WTC11 (cell line): ENCODE measurements at regions not wholly inside any gene's neighbourhood (a gene's known extent, or its start where the extent isn't known, plus 50 kb on each side); places are given as distances from the start of the nearest gene placed in this dataset.

Source experiments
- ATAC-seq: fragments of 200-7000 bp; cut with Tn5 transposase; 2 replicates; pipeline ENCODE4 v1.10.0; 2021; ENCODE audit warnings: mild to moderate bottlenecking, moderate library complexity
- CTCF ChIA-PET: fragments of 300-600 bp; sonication (Branson Sonifier 250); formaldehyde crosslinking; loops from one replicate; lab custom pipeline; 2021; ENCODE audit warnings: antibody characterized with exemption; lab: Charles Lee
- POLR2A ChIA-PET: fragments of 350-600 bp; sonication (Branson Sonifier 250); formaldehyde crosslinking; loops from one replicate; lab custom pipeline; 2021; ENCODE audit warnings: antibody characterized with exemption; lab: Charles Lee
- DNase-seq: peaks from one replicate; pipeline ENCODE4 v3.0.0; 2021; ENCODE audit warnings: low spot score
- H3K27ac Mint-ChIP-seq: 2 replicates; pipeline ENCODE4 v1.8.0; 2021; ENCODE audit warnings: mixed read lengths
- H3K27me3 Mint-ChIP-seq: 2 replicates; pipeline ENCODE4 v1.8.0; 2021; ENCODE audit warnings: low read depth, mild to moderate bottlenecking, moderate library complexity, mixed read lengths
- H3K36me3 Mint-ChIP-seq: 2 replicates; pipeline ENCODE4 v1.8.0; 2021; ENCODE audit warnings: mixed read lengths
- H3K4me1 Mint-ChIP-seq: 2 replicates; pipeline ENCODE4 v1.8.0; 2022; ENCODE audit warnings: mixed read lengths
- H3K4me3 Mint-ChIP-seq: 2 replicates; pipeline ENCODE4 v1.8.0; 2021; ENCODE audit warnings: mild to moderate bottlenecking, moderate library complexity, mixed read lengths
- H3K9me3 Mint-ChIP-seq: 2 replicates; pipeline ENCODE4 v1.8.0; 2021; ENCODE audit warnings: mixed read lengths
- ATF1 ChIP-seq: sonication (generic); formaldehyde crosslinking; IDR thresholded peaks from 2 replicates; pipeline ENCODE4 v1.8.1; 2023; ENCODE audit warnings: mild to moderate bottlenecking, moderate library complexity, missing genetic modification reagents
- GRHL2 ChIP-seq: fragments of 250-450 bp; sonication (Bioruptor Pico); IDR thresholded peaks from 2 replicates; pipeline ENCODE4 v1.8.0; 2022; ENCODE audit warnings: mild to moderate bottlenecking, moderate library complexity; ENCODE audit not compliant: insufficient replicate concordance, severe bottlenecking
- GTF2I ChIP-seq: fragments of 250-450 bp; sonication (Bioruptor Pico); conservative IDR thresholded peaks from 2 replicates; pipeline ENCODE4 v1.4.0; 2021; ENCODE audit warnings: mild to moderate bottlenecking
- HMGA2 ChIP-seq: fragments of 250-450 bp; sonication (Bioruptor Pico); IDR thresholded peaks from 2 replicates; pipeline ENCODE4 v1.4.0; 2021; ENCODE audit warnings: mild to moderate bottlenecking, moderate library complexity
- KAT7 ChIP-seq: sonication (generic); formaldehyde crosslinking; IDR thresholded peaks from 2 replicates; pipeline ENCODE4 v1.8.1; 2023; ENCODE audit warnings: missing genetic modification reagents, mild to moderate bottlenecking, borderline replicate concordance
- NR2C2 ChIP-seq: sonication (generic); formaldehyde crosslinking; IDR thresholded peaks from 2 replicates; pipeline ENCODE4 v1.8.0; 2022; ENCODE audit warnings: mild to moderate bottlenecking, missing genetic modification reagents
- PRRX2 ChIP-seq: fragments of 250-450 bp; sonication (Bioruptor Pico); IDR thresholded peaks from 2 replicates; pipeline ENCODE4 v1.8.0; 2021; ENCODE audit warnings: mild to moderate bottlenecking
- ZBTB21 ChIP-seq: sonication (generic); formaldehyde crosslinking; IDR thresholded peaks from 2 replicates; pipeline ENCODE4 v1.8.1; 2023; ENCODE audit warnings: mild to moderate bottlenecking, missing genetic modification reagents, borderline replicate concordance
- ZNF396 ChIP-seq: fragments of 250-450 bp; sonication (Bioruptor Pico); IDR thresholded peaks from 2 replicates; pipeline ENCODE4 v1.8.0; 2021; ENCODE audit warnings: mild to moderate bottlenecking, moderate library complexity, borderline replicate concordance
- ZNF416 ChIP-seq: fragments of 250-450 bp; sonication (Bioruptor Pico); IDR thresholded peaks from 2 replicates; pipeline ENCODE4 v1.9.0; 2021; ENCODE audit warnings: mild to moderate bottlenecking, inconsistent platforms
- TF ChIP-seq, protein P1 (sequence below): sonication (generic); formaldehyde crosslinking; IDR thresholded peaks from 2 replicates; pipeline ENCODE4 v1.8.1; 2023; ENCODE audit warnings: mild to moderate bottlenecking, missing genetic modification reagents, moderate library complexity
- TF ChIP-seq, protein P2 (sequence below): sonication (generic); formaldehyde crosslinking; IDR thresholded peaks from 2 replicates; pipeline ENCODE4 v1.8.1; 2023; ENCODE audit warnings: mild to moderate bottlenecking, missing genetic modification reagents
- TF ChIP-seq, protein P3 (sequence below): fragments of 250-450 bp; sonication (Bioruptor Pico); IDR thresholded peaks from 2 replicates; pipeline ENCODE4 v1.9.0; 2021; ENCODE audit warnings: mild to moderate bottlenecking
- TF ChIP-seq, protein P4 (sequence below): fragments of 250-450 bp; sonication (Bioruptor Pico); IDR thresholded peaks from 2 replicates; pipeline ENCODE4 v2.1.2; 2022; ENCODE audit warnings: mild to moderate bottlenecking, moderate library complexity
- TF ChIP-seq, protein P5 (sequence below): fragments of 250-450 bp; sonication (Bioruptor Pico); IDR thresholded peaks from 2 replicates; pipeline ENCODE4 v1.8.0; 2021; ENCODE audit warnings: mild to moderate bottlenecking
- TF ChIP-seq, protein P6 (sequence below): sonication (generic); formaldehyde crosslinking; conservative IDR thresholded peaks from 2 replicates; pipeline ENCODE4 v1.8.1; 2023; ENCODE audit warnings: mild to moderate bottlenecking, low read depth, missing genetic modification reagents, moderate library complexity
- TF ChIP-seq, protein P7 (sequence below): fragments of 200-600 bp; IDR thresholded peaks from 2 replicates; pipeline ENCODE4 v1.8.0; 2022; ENCODE audit warnings: antibody characterized with exemption

DNA sequence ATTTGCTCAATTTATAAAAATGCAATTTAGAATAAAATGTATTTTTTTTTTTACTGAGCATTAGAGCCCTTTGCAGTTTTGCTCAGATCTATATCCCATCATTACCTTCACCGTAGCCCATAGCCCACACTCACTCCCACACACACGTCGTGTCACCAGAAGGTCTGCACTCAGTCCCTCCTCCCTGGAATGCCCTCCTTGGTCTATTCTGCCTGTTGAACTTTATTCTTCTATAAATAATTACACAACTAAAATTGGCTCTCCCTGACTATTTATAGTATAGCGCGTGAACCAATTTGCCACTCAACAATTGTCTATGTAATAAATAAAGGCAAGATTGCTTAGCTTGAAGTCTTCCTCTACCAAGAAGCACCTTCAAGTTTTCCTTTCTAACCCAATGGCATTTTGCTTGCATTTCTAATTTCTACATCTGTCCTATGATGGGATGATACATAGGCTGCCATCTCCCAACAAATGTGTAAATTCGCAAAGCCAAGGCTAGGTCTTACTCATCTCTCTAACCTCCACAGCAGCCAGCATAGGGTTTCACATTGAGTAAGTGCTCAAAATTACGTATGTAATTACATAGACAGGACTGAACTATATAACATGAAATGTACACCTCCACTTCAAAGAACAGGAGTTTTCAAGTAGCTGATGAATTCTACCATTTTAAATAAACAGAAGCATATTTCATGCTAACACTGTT is 172.0 kb upstream of the HES1 start:
- peaks cover 33% of the 10 kb centered on the region for H3K4me1 Mint-ChIP-seq
- TF ChIP-seq PRRX2 (CRISPR knock-in tag) (no peak), ATF1 (CRISPR knock-in tag) (no peak), ZNF416 (no peak), KAT7 (CRISPR knock-in tag) (no peak), NR2C2 (CRISPR knock-in tag) (no peak), ZBTB21 (CRISPR knock-in tag) (no peak), HMGA2 (no peak), ZNF396 (CRISPR knock-in tag) (no peak), GRHL2 (CRISPR knock-in tag) (no peak), GTF2I (CRISPR knock-in tag) (no peak)
- TF ChIP-seq, protein P1, sequence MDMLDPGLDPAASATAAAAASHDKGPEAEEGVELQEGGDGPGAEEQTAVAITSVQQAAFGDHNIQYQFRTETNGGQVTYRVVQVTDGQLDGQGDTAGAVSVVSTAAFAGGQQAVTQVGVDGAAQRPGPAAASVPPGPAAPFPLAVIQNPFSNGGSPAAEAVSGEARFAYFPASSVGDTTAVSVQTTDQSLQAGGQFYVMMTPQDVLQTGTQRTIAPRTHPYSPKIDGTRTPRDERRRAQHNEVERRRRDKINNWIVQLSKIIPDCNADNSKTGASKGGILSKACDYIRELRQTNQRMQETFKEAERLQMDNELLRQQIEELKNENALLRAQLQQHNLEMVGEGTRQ (CRISPR knock-in tag) = no peak
- TF ChIP-seq, protein P2, sequence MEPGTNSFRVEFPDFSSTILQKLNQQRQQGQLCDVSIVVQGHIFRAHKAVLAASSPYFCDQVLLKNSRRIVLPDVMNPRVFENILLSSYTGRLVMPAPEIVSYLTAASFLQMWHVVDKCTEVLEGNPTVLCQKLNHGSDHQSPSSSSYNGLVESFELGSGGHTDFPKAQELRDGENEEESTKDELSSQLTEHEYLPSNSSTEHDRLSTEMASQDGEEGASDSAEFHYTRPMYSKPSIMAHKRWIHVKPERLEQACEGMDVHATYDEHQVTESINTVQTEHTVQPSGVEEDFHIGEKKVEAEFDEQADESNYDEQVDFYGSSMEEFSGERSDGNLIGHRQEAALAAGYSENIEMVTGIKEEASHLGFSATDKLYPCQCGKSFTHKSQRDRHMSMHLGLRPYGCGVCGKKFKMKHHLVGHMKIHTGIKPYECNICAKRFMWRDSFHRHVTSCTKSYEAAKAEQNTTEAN (CRISPR knock-in tag) = no peak
- TF ChIP-seq, protein P3, sequence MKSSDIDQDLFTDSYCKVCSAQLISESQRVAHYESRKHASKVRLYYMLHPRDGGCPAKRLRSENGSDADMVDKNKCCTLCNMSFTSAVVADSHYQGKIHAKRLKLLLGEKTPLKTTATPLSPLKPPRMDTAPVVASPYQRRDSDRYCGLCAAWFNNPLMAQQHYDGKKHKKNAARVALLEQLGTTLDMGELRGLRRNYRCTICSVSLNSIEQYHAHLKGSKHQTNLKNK (CRISPR knock-in tag) = no peak
- TF ChIP-seq, protein P4, sequence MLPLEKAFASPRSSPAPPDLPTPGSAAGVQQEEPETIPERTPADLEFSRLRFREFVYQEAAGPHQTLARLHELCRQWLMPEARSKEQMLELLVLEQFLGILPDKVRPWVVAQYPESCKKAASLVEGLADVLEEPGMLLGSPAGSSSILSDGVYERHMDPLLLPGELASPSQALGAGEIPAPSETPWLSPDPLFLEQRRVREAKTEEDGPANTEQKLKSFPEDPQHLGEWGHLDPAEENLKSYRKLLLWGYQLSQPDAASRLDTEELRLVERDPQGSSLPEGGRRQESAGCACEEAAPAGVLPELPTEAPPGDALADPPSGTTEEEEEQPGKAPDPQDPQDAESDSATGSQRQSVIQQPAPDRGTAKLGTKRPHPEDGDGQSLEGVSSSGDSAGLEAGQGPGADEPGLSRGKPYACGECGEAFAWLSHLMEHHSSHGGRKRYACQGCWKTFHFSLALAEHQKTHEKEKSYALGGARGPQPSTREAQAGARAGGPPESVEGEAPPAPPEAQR = no peak
- TF ChIP-seq, protein P5, sequence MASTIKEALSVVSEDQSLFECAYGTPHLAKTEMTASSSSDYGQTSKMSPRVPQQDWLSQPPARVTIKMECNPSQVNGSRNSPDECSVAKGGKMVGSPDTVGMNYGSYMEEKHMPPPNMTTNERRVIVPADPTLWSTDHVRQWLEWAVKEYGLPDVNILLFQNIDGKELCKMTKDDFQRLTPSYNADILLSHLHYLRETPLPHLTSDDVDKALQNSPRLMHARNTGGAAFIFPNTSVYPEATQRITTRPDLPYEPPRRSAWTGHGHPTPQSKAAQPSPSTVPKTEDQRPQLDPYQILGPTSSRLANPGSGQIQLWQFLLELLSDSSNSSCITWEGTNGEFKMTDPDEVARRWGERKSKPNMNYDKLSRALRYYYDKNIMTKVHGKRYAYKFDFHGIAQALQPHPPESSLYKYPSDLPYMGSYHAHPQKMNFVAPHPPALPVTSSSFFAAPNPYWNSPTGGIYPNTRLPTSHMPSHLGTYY (CRISPR knock-in tag) = no peak
- TF ChIP-seq, protein P6, sequence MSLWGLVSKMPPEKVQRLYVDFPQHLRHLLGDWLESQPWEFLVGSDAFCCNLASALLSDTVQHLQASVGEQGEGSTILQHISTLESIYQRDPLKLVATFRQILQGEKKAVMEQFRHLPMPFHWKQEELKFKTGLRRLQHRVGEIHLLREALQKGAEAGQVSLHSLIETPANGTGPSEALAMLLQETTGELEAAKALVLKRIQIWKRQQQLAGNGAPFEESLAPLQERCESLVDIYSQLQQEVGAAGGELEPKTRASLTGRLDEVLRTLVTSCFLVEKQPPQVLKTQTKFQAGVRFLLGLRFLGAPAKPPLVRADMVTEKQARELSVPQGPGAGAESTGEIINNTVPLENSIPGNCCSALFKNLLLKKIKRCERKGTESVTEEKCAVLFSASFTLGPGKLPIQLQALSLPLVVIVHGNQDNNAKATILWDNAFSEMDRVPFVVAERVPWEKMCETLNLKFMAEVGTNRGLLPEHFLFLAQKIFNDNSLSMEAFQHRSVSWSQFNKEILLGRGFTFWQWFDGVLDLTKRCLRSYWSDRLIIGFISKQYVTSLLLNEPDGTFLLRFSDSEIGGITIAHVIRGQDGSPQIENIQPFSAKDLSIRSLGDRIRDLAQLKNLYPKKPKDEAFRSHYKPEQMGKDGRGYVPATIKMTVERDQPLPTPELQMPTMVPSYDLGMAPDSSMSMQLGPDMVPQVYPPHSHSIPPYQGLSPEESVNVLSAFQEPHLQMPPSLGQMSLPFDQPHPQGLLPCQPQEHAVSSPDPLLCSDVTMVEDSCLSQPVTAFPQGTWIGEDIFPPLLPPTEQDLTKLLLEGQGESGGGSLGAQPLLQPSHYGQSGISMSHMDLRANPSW (CRISPR knock-in tag) = no peak
- TF ChIP-seq, protein P7, sequence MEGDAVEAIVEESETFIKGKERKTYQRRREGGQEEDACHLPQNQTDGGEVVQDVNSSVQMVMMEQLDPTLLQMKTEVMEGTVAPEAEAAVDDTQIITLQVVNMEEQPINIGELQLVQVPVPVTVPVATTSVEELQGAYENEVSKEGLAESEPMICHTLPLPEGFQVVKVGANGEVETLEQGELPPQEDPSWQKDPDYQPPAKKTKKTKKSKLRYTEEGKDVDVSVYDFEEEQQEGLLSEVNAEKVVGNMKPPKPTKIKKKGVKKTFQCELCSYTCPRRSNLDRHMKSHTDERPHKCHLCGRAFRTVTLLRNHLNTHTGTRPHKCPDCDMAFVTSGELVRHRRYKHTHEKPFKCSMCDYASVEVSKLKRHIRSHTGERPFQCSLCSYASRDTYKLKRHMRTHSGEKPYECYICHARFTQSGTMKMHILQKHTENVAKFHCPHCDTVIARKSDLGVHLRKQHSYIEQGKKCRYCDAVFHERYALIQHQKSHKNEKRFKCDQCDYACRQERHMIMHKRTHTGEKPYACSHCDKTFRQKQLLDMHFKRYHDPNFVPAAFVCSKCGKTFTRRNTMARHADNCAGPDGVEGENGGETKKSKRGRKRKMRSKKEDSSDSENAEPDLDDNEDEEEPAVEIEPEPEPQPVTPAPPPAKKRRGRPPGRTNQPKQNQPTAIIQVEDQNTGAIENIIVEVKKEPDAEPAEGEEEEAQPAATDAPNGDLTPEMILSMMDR = no peak
- DNase-seq (no peak), ATAC-seq (no peak)
- H3K4me3 Mint-ChIP-seq = no peak overlapping the region
- ChIA-PET POLR2A (no interaction called here), CTCF (interaction anchor here (0.7 to 1.5 kb wide), 2 partner anchors 351 to 352 kb away, joined by 3 to 4 read pairs; no protein-coding TSS in a partner anchor)
- H3K36me3 Mint-ChIP-seq = no peaks in the 10 kb centered on the region
- no peak overlapping the region for H3K27ac Mint-ChIP-seq
- no peaks in the 10 kb centered on the region for H3K9me3 Mint-ChIP-seq
- peaks cover 83% of the 10 kb centered on the region for H3K27me3 Mint-ChIP-seq
